RPMI7951 (cell line): ENCODE measurements at regions not wholly inside any gene's neighbourhood (a gene's known extent, or its start where the extent isn't known, plus 50 kb on each side); places are given as distances from the start of the nearest gene placed in this dataset.

Source experiments
- DNase-seq: peaks from one replicate; pipeline ENCODE4 v3.0.0-alpha.2; 2012; ENCODE audit warnings: low read depth

GRCh38 chr12:92032101-92032500, 113.5 kb downstream of the BTG1 start:
- no peak for DNase-seq

- no peak for DNase-seq
Measured at GRCh38 chr12:92030618-92031017, 115.0 kb downstream of the BTG1 start.

- DNase-seq: no peak
Measured at GRCh38 chr12:92029902-92030586, 115.6 kb downstream of the BTG1 start.

- no peak for DNase-seq
Measured at GRCh38 chr12:92029136-92029535, 116.5 kb downstream of the BTG1 start.

- peak; percentile 37 for DNase-seq
Measured at GRCh38 chr12:92028441-92028709, 117.3 kb downstream of the BTG1 start.

- no peak for DNase-seq
Measured at GRCh38 chr12:92027701-92028440, 117.8 kb downstream of the BTG1 start.

- no peak for DNase-seq
Measured at GRCh38 chr12:92027243-92027642, 118.4 kb downstream of the BTG1 start.

- DNase-seq: no peak
Measured at GRCh38 chr12:92025462-92026207, 120.0 kb downstream of the BTG1 start.

- no peak for DNase-seq
Measured at GRCh38 chr12:92022093-92022492, 123.6 kb downstream of the BTG1 start.

GRCh38 chr12:92021666-92022035, 124.0 kb downstream of the BTG1 start:
- DNase-seq: peak; percentile 50

- peak; percentile 20 for DNase-seq
Measured at GRCh38 chr12:92020983-92021665, 124.5 kb downstream of the BTG1 start.

- no peak for DNase-seq
Measured at GRCh38 chr12:92019491-92020277, 126.0 kb downstream of the BTG1 start.

- DNase-seq: no peak
Measured at GRCh38 chr12:92012691-92013090, 133.0 kb downstream of the BTG1 start.

GRCh38 chr12:92010853-92011701, 134.6 kb downstream of the BTG1 start:
- DNase-seq: no peak

- DNase-seq: no peak
Measured at GRCh38 chr12:92010368-92010767, 135.3 kb downstream of the BTG1 start.

- DNase-seq: no peak
Measured at GRCh38 chr12:92008345-92008744, 137.3 kb downstream of the BTG1 start.

GRCh38 chr12:92007787-92008186, 137.9 kb downstream of the BTG1 start:
- no peak for DNase-seq

- DNase-seq: no peak
Measured at GRCh38 chr12:92003701-92004100, 141.9 kb downstream of the BTG1 start.

GRCh38 chr12:92002673-92003382, 142.8 kb downstream of the BTG1 start:
- DNase-seq: no peak

GRCh38 chr12:92002195-92002649, 143.4 kb downstream of the BTG1 start:
- no peak for DNase-seq
